HepG2 (cell line): ENCODE measurements at regions not wholly inside any gene's neighbourhood (a gene's known extent, or its start where the extent isn't known, plus 50 kb on each side); places are given as distances from the start of the nearest gene placed in this dataset.

ENCODE experiments used
- ARHGAP35 ChIP-seq: sonication (generic); formaldehyde crosslinking; IDR thresholded peaks from 2 replicates; pipeline ENCODE4 v1.9.0; 2022; ENCODE audit warnings: mild to moderate bottlenecking, inconsistent platforms, moderate library complexity, missing genetic modification reagents, borderline replicate concordance
- EZH2 ChIP-seq: conservative IDR thresholded peaks from 2 replicates; pipeline ENCODE4 v1.6.1; 2012; ENCODE audit warnings: mild to moderate bottlenecking, low read depth, low read length, moderate library complexity

DNA sequence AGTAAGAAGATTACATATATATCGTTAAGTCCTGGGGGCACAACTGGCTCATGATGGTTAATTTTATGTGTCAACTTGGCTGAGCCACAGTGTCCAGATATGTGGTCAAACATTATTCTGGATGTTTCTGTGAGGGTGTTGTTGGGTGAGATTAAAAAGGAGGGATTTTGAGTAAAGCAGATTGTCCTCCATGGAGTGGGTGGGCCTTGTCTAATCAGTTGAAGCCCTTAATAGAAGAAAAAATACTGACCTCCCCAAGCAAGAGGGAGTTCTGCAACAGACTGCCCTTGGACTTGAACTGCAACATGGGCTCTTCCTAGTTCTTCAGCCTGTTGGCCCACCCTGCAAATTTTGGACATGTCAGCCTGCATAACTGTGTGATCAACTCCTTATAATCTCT, 311.6 kb downstream of the RPS6KC1 start:
- TF ChIP-seq EZH2 (no peak), ARHGAP35 (CRISPR knock-in tag) (no peak)
